Endodermal cell (in vitro differentiated cells): ENCODE measurements at regions not wholly inside any gene's neighbourhood (a gene's known extent, or its start where the extent isn't known, plus 50 kb on each side); places are given as distances from the start of the nearest gene placed in this dataset.

ENCODE experiments used
- DNase-seq: peaks from one replicate; pipeline ENCODE4 v3.0.0-alpha.2; 2017
- H3K27ac ChIP-seq: 2 replicates; pipeline ENCODE4 v1.5.1; 2013; ENCODE audit warnings: mild to moderate bottlenecking, low read depth, low read length, moderate library complexity
- H3K27me3 ChIP-seq: 2 replicates; pipeline ENCODE4 v1.6.1; 2013; ENCODE audit warnings: mild to moderate bottlenecking, low read length, moderate library complexity; ENCODE audit not compliant: insufficient read depth, control insufficient read depth, poor library complexity, severe bottlenecking
- H3K36me3 ChIP-seq: 2 replicates; pipeline ENCODE4 v1.7.0; 2013; ENCODE audit warnings: mild to moderate bottlenecking, low read length, moderate library complexity; ENCODE audit not compliant: control insufficient read depth, insufficient read depth
- H3K4me1 ChIP-seq: one replicate; pipeline ENCODE4 v1.7.0; 2013; ENCODE audit warnings: low read length; ENCODE audit not compliant: control insufficient read depth, insufficient read depth
- H3K4me3 ChIP-seq: 2 replicates; pipeline ENCODE4 v1.5.1; 2013; ENCODE audit warnings: mild to moderate bottlenecking, low read length, moderate library complexity
- H3K9ac ChIP-seq: 2 replicates; pipeline ENCODE4 v1.6.1; 2013; ENCODE audit warnings: mild to moderate bottlenecking, low read length, moderate library complexity; ENCODE audit not compliant: poor library complexity, severe bottlenecking; ENCODE audit errors: extremely low read depth
- H3K9me3 ChIP-seq: 2 replicates; pipeline ENCODE4 v1.6.1; 2013; ENCODE audit warnings: mild to moderate bottlenecking, low read length, moderate library complexity; ENCODE audit not compliant: control insufficient read depth
- H3K27ac Mint-ChIP-seq: 2 replicates; pipeline ENCODE4 v1.8.0; 2020; ENCODE audit warnings: mixed read lengths
- H3K27me3 Mint-ChIP-seq: 2 replicates; pipeline ENCODE4 v1.8.0; 2021; ENCODE audit warnings: mild to moderate bottlenecking, mixed read lengths; ENCODE audit not compliant: insufficient read depth
- H3K36me3 Mint-ChIP-seq: 2 replicates; pipeline ENCODE4 v1.8.0; 2020; ENCODE audit warnings: low read depth, mixed read lengths
- H3K4me1 Mint-ChIP-seq: 2 replicates; pipeline ENCODE4 v1.8.0; 2020; ENCODE audit warnings: mixed read lengths
- H3K4me3 Mint-ChIP-seq: 2 replicates; pipeline ENCODE4 v1.8.0; 2020; ENCODE audit warnings: mild to moderate bottlenecking, moderate library complexity, mixed read lengths
- H3K9me3 Mint-ChIP-seq: 2 replicates; pipeline ENCODE4 v1.8.0; 2020; ENCODE audit warnings: mild to moderate bottlenecking, mixed read lengths
- CTCF ChIP-seq: fragments of 200-600 bp; sonication (generic); conservative IDR thresholded peaks from 2 replicates; pipeline ENCODE4 v1.5.0; 2021; ENCODE audit warnings: antibody characterized with exemption, mild to moderate bottlenecking
- WGBS, 2 experiments: methylation state at CpG; one replicate each; pipeline versions ENCODE4 v1.1.5 to v1.1.7; 2013; ENCODE audit warnings: missing lambda C conversion rate in 2 of 2, mixed read lengths in 1 of 2; ENCODE audit not compliant: insufficient coverage in 1 of 2, insufficient read length in 1 of 2; 5-methylcytosine and 5-hydroxymethylcytosine counted together

- no peak overlapping the region for H3K4me3 Mint-ChIP-seq
- H3K9me3 Mint-ChIP-seq = no peaks in the 10 kb centered on the region
- no peak overlapping the region for H3K9ac ChIP-seq
- H3K27me3 ChIP-seq = no peaks in the 10 kb centered on the region
- H3K27ac ChIP-seq = no peak overlapping the region
- H3K9me3 ChIP-seq = no peaks in the 10 kb centered on the region
- no peak overlapping the region for H3K27ac Mint-ChIP-seq
- no peak overlapping the region for H3K4me3 ChIP-seq
- no peaks in the 10 kb centered on the region for H3K4me1 ChIP-seq
- 95 to 100% methylated on average over 2 of the region's 2 CpGs for WGBS, 2 experiments
- no peak for DNase-seq
- H3K4me1 Mint-ChIP-seq = peaks cover 8% of the 10 kb centered on the region
- no peaks in the 10 kb centered on the region for H3K36me3 ChIP-seq
- no peaks in the 10 kb centered on the region for H3K27me3 Mint-ChIP-seq
- TF ChIP-seq CTCF = no peak
- no peaks in the 10 kb centered on the region for H3K36me3 Mint-ChIP-seq
These were observed 498.1 kb downstream of the COG6 start for GRCh38 chr13:40153516-40153915.

- H3K4me3 Mint-ChIP-seq = no peak overlapping the region
- Histone ChIP-seq H3K27ac (no peak overlapping the region), H3K4me3 (no peak overlapping the region), H3K9ac (no peak overlapping the region), H3K4me1 (no peaks in the 10 kb centered on the region), H3K9me3 (no peaks in the 10 kb centered on the region), H3K36me3 (no peaks in the 10 kb centered on the region), H3K27me3 (no peaks in the 10 kb centered on the region)
- H3K36me3 Mint-ChIP-seq = no peaks in the 10 kb centered on the region
- H3K4me1 Mint-ChIP-seq = peaks cover 11% of the 10 kb centered on the region
- H3K27me3 Mint-ChIP-seq = no peaks in the 10 kb centered on the region
- DNase-seq = no peak
- no peak for TF ChIP-seq CTCF
- H3K27ac Mint-ChIP-seq = no peak overlapping the region
- no peaks in the 10 kb centered on the region for H3K9me3 Mint-ChIP-seq
- 93 to 100% methylated on average over 2 of the region's 2 CpGs for WGBS, 2 experiments
These were observed 499.7 kb downstream of the COG6 start for GRCh38 chr13:40155201-40155600.

- WGBS, 2 experiments = 75 to 98% methylated on average over 1 of the region's 1 CpG
- H3K9me3 Mint-ChIP-seq = no peaks in the 10 kb centered on the region
These were observed 502.8 kb downstream of the COG6 start for GRCh38 chr13:40158218-40158617.

More at GRCh38 chr13:40158218-40158617, 502.8 kb downstream of the COG6 start:
- Histone ChIP-seq H3K9me3 (no peaks in the 10 kb centered on the region), H3K9ac (no peak overlapping the region), H3K4me3 (no peak overlapping the region), H3K36me3 (no peaks in the 10 kb centered on the region), H3K4me1 (peaks cover 2% of the 10 kb centered on the region), H3K27ac (no peak overlapping the region), H3K27me3 (no peaks in the 10 kb centered on the region)
- Mint-ChIP-seq H3K4me1 (peaks cover 8% of the 10 kb centered on the region), H3K27me3 (no peaks in the 10 kb centered on the region), H3K27ac (no peak overlapping the region), H3K4me3 (no peak overlapping the region), H3K36me3 (no peaks in the 10 kb centered on the region)
- no peak for DNase-seq
- no peak for TF ChIP-seq CTCF
